Peyer's patch (tissue), 4 donors: ENCODE measurements at regions not wholly inside any gene's neighbourhood (a gene's known extent, or its start where the extent isn't known, plus 50 kb on each side); places are given as distances from the start of the nearest gene placed in this dataset.

Source experiments
- DNase-seq, 3 donors: peaks; one replicate each; pipeline ENCODE4 v3.0.0-alpha.2; 2017 to 2019
- H3K27ac ChIP-seq, 4 donors: fragments of 200-600 bp; sonication (generic); one replicate each; pipeline ENCODE4 v1.5.1; 2016 to 2019
- H3K27me3 ChIP-seq, 2 donors: fragments of 200-600 bp; sonication (generic); one replicate each; pipeline ENCODE4 v1.5.1; 2019
- H3K36me3 ChIP-seq, 3 donors: fragments of 200-600 bp; sonication (generic); one replicate each; pipeline ENCODE4 v1.5.1; 2016 to 2019
- H3K4me1 ChIP-seq, 4 donors: fragments of 200-600 bp; sonication (generic); one replicate each; pipeline ENCODE4 v1.5.1; 2016 to 2019
- H3K4me3 ChIP-seq, 4 donors: fragments of 200-600 bp; sonication (generic); 1 replicate in 3 of 4; 2 replicates in 1 of 4; pipeline ENCODE4 v1.5.1; 2016 to 2019; ENCODE audit warnings: mild to moderate bottlenecking in 1 of 4
- H3K9me3 ChIP-seq, 4 donors: fragments of 200-600 bp; sonication (generic); one replicate each; pipeline ENCODE4 v1.5.1; 2016 to 2019; ENCODE audit warnings: mild to moderate bottlenecking in 1 of 4
- POLR2A ChIP-seq, 2 donors: fragments of 450-650 bp; IDR thresholded peaks; one replicate each; pipeline ENCODE4 v1.5.1; 2017; ENCODE audit warnings: antibody characterized with exemption in 2 of 2, mild to moderate bottlenecking in 2 of 2, moderate library complexity in 2 of 2
- TF ChIP-seq, protein P1 (sequence below), 6 experiments: fragments of 450-650 bp in 4 of 6; fragments of 200-600 bp in 2 of 6; sonication (generic) in 1 of 6; IDR thresholded peaks; one replicate each; pipeline ENCODE4 v1.5.1; 2017 to 2019; ENCODE audit warnings: antibody characterized with exemption in 6 of 6, mild to moderate bottlenecking in 3 of 6, moderate library complexity in 1 of 6

DNA sequence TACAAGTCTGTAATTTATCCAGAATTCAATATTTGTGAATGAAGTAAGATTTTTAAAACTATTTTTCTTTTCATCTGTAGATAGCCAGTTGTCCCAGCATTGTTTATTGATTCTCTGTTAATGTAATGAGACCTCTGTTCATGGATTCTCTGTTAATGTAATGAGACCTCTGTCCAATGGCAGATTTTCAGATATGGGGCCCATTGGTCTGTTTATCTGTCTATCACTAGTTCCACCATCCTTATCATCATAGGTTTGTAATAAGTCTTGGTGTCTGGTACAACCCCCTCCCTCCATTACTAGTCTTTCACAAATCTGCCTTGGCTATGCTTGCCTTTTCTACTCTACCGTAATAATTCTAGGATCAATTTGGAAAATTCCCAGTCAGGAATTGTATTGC is 276.6 kb downstream of the ARHGAP12 start:
- no peak for DNase-seq
- no peak overlapping the region for H3K27ac ChIP-seq
- no peaks in the 10 kb centered on the region for H3K27me3 ChIP-seq
- H3K36me3 ChIP-seq: no peaks in the 10 kb centered on the region
- H3K9me3 ChIP-seq: no peaks in the 10 kb centered on the region
- H3K4me1 ChIP-seq: no peaks in the 10 kb centered on the region
- TF ChIP-seq POLR2A (IDR thresholded peaks at IDR 0.05): no peak
- TF ChIP-seq, protein P1, sequence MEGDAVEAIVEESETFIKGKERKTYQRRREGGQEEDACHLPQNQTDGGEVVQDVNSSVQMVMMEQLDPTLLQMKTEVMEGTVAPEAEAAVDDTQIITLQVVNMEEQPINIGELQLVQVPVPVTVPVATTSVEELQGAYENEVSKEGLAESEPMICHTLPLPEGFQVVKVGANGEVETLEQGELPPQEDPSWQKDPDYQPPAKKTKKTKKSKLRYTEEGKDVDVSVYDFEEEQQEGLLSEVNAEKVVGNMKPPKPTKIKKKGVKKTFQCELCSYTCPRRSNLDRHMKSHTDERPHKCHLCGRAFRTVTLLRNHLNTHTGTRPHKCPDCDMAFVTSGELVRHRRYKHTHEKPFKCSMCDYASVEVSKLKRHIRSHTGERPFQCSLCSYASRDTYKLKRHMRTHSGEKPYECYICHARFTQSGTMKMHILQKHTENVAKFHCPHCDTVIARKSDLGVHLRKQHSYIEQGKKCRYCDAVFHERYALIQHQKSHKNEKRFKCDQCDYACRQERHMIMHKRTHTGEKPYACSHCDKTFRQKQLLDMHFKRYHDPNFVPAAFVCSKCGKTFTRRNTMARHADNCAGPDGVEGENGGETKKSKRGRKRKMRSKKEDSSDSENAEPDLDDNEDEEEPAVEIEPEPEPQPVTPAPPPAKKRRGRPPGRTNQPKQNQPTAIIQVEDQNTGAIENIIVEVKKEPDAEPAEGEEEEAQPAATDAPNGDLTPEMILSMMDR (IDR thresholded peaks at IDR 0.05): no peak
- no peak overlapping the region for H3K4me3 ChIP-seq

DNA sequence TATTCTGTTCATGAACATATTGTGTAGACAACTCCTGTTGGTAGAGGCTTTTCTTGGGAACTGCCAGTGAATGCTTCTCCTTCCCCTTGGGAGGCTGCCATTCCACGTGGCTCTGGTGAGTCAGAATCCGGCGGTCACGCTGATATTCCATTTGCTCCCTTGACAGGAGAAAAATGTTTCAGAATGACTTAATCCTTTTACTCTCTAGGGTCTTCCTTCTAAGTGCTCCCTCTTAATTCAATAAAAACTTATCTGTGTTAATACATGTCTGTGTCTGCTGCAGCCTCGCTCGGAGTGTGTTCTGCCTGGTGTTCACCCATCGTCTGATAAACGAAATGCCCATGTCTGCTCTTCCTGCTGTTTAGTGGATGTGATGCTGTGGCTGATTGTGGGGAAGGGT is 278.6 kb downstream of the ARHGAP12 start:
- TF ChIP-seq, protein P1 (IDR thresholded peaks at IDR 0.05): no peak
- TF ChIP-seq POLR2A (IDR thresholded peaks at IDR 0.05): no peak
- H3K27ac ChIP-seq: peak overlapping the region in 1 of 4 donors; percentile 53
- no peaks in the 10 kb centered on the region for H3K36me3 ChIP-seq
- H3K27me3 ChIP-seq: no peaks in the 10 kb centered on the region
- no peaks in the 10 kb centered on the region for H3K4me1 ChIP-seq
- H3K9me3 ChIP-seq: no peaks in the 10 kb centered on the region
- DNase-seq: peak in 1 of 3 donors; percentile 60
- H3K4me3 ChIP-seq: no peak overlapping the region

DNA sequence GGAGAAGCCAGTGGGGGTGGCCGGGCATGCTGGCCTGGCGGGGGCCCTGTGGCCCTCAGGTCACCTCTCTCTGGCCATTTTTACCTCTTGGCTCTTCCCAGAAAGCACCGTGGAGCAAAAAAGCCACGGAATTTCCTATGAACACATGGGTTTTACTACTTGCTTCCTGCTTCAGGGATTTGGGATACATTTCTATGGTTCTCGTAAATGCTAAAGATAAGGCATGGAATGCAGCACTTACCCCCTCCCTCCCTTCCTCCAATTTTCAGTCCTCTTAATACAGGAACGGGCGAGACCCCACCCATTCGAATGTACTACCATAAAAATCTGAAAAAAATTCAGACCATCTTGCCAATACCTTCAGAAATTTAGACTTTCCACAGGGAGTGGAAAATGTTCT is 279.7 kb downstream of the ARHGAP12 start:
- Histone ChIP-seq H3K4me1 (no peaks in the 10 kb centered on the region), H3K27ac (no peak overlapping the region)
- TF ChIP-seq, protein P1 (IDR thresholded peaks at IDR 0.05): no peak
- no peak for TF ChIP-seq POLR2A (IDR thresholded peaks at IDR 0.05)

DNA sequence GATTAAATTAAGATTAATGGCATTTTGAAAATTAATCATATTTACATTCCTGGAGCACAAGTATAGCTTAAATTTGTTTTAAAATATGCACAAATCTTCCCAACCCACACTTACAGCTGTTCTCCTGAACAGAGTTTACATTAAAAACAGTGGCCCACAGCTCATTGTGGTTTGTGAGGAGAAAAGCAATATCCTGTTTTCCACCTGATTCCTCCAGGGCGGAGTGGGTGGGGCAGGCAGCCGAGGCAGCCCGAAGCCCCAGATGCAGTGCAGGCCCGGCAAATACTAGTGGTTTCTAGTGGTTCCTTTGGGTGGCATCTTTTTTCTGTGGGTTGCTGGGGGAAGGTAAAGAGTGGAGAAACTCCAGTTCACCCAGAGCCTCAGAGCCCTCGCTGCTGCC is 280.8 kb downstream of the ARHGAP12 start:
- H3K27ac ChIP-seq: no peak overlapping the region
- no peak for DNase-seq
- no peak overlapping the region for H3K4me3 ChIP-seq
- no peaks in the 10 kb centered on the region for H3K27me3 ChIP-seq
- no peaks in the 10 kb centered on the region for H3K4me1 ChIP-seq
- no peaks in the 10 kb centered on the region for H3K9me3 ChIP-seq
- TF ChIP-seq, protein P1 (IDR thresholded peaks at IDR 0.05): no peak
- no peak for TF ChIP-seq POLR2A (IDR thresholded peaks at IDR 0.05)
- no peaks in the 10 kb centered on the region for H3K36me3 ChIP-seq

More for the DNA sequence above, 279.7 kb downstream of the ARHGAP12 start:
- DNase-seq: no peak
- no peaks in the 10 kb centered on the region for H3K9me3 ChIP-seq
- no peak overlapping the region for H3K4me3 ChIP-seq
- no peaks in the 10 kb centered on the region for H3K36me3 ChIP-seq
- H3K27me3 ChIP-seq: no peaks in the 10 kb centered on the region

DNA sequence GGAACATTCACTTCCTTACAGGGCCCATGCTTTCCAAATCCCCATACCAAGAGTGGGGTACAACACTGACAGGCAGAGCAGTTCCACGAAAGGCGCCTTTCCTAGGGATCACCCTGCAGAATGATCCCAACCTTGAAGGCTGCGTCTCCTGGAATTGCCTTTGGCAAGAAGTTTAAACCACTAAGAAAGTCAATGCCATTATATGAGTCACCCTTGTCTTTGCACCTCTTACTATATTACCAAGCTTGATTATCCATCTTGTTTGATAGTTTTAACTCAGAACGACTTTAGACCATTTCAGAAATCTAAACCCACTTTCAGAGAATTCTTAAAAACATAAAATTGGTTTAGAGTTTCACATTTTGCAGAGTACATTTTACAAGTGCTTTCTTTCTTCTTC is 282.1 kb downstream of the ARHGAP12 start:
- Histone ChIP-seq H3K27ac (no peak overlapping the region), H3K4me3 (no peak overlapping the region), H3K36me3 (no peaks in the 10 kb centered on the region), H3K9me3 (no peaks in the 10 kb centered on the region), H3K27me3 (no peaks in the 10 kb centered on the region), H3K4me1 (no peaks in the 10 kb centered on the region)
- TF ChIP-seq, protein P1 (IDR thresholded peaks at IDR 0.05): no peak
- TF ChIP-seq POLR2A (IDR thresholded peaks at IDR 0.05): no peak
- no peak for DNase-seq

DNA sequence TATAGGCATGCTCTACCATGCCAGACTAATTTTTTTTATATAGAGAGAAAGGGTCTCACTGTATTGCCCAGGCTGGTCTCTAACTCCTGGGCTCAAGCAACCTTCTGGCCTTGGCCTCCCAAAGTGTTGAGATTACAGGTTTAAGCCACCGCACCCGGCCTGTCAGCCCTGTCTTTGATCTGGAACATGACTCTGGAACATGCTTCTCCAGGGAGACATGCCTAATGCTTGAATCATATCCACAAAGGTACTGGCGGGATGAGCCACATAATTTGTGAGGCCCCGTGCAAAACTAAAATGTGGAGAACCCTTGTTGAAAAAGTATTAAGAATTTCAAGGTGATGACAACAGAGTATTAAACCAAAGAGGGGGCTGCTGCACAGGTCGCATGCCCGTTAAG is 282.8 kb downstream of the ARHGAP12 start:
- no peaks in the 10 kb centered on the region for H3K9me3 ChIP-seq
- H3K4me1 ChIP-seq: no peaks in the 10 kb centered on the region
- H3K27ac ChIP-seq: no peak overlapping the region

More for the DNA sequence above, 282.8 kb downstream of the ARHGAP12 start:
- TF ChIP-seq, protein P1 (IDR thresholded peaks at IDR 0.05): no peak
- no peak for TF ChIP-seq POLR2A (IDR thresholded peaks at IDR 0.05)
- DNase-seq: no peak
- Histone ChIP-seq H3K4me3 (no peak overlapping the region), H3K27me3 (no peaks in the 10 kb centered on the region), H3K36me3 (no peaks in the 10 kb centered on the region)
